NCI-H1694 (cell line): ENCODE measurements at regions not wholly inside any gene's neighbourhood (a gene's known extent, or its start where the extent isn't known, plus 50 kb on each side); places are given as distances from the start of the nearest gene placed in this dataset.
"Not testable (repeated sequence)": the region's sequence is repeated elsewhere in the genome, so short reads cannot be mapped to it uniquely, and the experiment has no call there.

ENCODE experiments used
- DNase-seq: peaks from one replicate; lab custom pipeline; 2025; lab: John Stamatoyannopoulos, UW

DNA sequence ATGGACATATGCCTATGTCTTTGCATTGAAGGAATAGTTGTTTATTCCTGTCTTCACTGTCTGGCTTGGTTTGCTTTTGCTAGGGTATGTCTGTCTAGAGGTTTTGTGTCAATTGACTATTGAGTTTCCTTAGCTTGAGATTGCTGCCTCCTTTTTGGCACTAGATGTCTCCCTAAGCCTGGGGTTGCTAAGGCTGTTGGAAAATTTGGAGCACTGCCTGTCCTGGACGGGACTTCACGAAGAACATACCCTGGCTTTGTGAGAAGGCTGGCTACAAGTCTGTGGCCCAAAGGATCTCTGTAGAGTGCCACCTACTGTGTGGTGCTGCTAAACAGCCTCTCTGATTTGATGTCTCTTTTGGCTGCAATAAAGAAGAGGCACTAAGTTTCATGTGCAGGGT, 183.8 kb upstream of the NUDT10 start:
- no peak for DNase-seq

DNA sequence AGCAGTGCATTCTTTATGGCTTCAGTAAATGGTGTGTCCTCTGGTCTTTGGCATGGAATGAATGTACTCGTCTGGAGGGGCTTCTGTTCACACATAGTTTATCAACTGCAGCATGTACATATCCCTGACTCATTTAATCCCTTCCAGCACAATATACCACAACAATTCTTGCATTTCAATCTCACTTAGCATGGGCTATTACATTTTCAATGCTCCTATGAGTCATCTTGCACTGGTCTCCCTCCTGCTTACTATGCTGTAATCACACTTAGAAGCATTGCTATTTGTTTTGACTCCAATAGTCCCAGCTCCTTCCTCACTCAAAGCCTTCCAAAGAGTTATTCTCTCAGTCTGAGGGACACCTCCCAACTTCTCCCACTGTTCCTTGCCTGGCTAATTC, 180.9 kb upstream of the NUDT10 start:
- DNase-seq: no peak

DNA sequence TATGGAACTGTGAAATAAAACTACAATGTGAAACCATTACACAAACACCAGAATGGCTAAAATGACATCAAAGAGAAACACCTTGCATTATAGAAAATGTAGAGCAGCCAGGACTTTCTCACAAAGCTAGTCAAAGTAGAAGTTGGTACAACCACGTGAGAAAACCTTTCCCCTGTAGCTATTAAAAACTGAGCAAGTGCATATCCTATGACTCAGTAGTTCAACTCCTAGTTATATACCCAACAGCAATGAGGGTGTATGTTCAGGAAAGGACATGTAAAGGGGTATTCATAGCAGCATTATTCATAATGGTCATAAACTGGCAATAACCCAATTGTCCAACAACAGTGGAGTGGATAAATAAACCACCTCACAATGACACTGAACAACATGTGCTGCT, 177.5 kb upstream of the NUDT10 start:
- no peak for DNase-seq

DNA sequence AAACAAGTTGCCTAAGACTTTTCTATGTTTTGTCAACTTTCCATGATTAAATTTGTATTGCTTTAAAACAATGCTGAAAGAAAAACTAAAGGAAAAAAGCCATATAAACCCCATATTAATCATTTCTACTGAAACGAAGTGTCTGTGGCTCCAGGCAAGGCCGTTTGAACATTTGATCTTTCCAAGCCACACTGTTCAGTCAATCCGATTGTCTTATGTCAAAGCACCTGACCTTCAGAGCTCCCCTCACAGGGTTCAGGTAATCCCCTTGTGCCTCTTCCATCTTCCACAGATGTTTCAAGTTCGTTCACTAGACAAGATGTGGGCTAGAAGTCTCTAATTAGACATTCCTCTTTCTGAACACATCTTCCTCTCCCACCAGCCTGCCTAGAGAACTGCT, 177.1 kb upstream of the NUDT10 start:
- no peak for DNase-seq

DNA sequence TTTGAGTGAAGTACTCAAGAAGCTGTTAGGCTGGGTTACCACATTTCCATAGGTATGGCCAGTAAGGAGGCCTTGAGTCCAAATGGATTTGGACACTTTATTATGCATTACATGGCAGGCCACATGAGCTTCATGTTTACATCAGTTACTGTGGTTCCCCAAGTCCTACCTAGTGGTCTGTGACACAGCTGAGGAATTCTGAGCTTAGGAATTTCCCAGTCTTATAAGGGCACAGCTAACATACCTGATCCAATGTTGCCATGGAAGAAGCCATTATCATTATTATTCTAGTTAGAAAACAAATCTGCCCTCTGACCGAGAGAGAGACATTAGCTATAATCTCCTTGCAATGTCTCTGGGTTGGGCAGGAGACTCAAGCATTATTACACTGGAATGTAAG, 174.4 kb upstream of the NUDT10 start:
- DNase-seq: no peak

DNA sequence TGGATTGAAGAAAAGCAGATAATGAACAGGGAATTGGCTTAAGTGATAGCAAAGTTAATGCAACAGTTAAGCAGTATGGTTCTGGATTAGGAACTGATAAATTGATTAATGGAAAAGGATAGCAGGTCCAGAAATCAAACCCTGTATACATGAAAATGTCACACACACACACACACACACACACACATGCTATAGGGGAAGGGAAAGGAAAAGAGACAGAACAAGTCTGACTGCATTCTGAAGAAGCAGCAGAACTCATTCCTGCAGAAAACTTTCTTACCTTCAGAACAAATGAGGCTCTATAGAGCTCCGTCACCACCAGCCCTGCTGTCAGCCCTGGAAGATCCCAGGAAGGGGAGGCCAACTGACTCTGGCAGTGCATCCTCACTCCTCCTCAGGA, 173.2 kb upstream of the NUDT10 start:
- not testable (repeated sequence) for DNase-seq

DNA sequence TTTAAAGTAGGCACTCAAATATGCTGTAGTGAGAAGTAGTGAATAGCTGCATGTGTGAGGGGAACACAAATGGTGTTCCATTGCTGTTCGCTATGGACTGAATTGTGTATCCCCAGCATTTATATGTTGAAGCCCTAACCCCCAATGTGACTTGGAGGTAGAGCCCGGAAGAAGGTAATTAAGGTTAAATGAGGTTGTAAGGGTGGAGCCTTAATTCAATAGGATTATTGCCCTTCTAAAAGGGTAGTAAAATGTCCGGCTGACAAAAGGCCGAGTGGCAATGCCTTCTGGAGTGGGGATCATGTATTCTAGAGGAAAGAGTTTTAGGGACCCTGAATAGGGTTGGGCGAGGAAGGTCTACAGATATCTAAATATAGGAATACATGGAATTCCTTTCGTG, 168.9 kb upstream of the NUDT10 start:
- no peak for DNase-seq

DNA sequence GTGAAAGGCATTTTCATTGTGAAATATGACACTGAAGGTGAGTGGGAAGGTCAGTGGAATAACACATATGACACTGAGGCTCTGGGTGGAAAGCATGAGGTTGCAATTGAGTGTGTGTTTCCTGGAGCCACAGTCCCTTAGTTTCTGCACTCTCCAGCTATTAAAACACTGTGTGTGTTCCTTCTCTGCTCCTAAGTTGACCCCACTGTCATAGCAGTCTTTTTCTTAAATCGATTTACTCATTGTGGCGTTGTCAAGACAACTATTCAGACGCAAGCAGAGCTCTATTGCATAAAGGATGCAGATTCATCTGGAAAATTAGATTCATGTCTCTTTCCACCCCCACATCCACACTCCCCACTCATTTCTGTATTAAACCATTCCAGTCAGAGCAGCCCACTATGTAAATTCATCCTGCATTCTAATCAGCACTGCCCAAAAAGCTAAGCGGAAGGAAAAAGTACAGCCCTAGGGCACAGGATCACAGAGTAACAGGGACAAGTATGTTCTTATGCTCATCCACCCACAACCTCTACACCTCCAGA, 154.2 kb upstream of the NUDT10 start:
- DNase-seq: not testable (repeated sequence)

DNA sequence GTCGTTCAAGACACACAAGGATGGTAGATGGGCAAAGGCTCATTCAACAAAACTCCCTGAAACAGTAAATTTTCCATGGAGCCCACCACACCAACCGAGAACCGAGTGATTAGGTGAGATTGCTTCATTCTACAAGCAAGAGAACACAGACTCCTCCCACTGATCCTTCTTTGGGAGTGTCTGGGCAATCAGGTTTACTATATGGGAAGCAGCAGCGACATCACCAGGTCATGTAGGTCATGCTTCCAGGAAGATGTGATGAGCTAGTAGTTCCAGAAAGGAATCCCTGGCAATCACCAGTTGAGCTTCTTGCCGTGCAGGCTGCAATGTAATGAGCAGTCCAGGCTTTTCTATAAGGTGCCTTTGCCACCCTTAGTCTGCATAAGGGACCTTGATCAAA, 152.8 kb upstream of the NUDT10 start:
- not testable (repeated sequence) for DNase-seq

DNA sequence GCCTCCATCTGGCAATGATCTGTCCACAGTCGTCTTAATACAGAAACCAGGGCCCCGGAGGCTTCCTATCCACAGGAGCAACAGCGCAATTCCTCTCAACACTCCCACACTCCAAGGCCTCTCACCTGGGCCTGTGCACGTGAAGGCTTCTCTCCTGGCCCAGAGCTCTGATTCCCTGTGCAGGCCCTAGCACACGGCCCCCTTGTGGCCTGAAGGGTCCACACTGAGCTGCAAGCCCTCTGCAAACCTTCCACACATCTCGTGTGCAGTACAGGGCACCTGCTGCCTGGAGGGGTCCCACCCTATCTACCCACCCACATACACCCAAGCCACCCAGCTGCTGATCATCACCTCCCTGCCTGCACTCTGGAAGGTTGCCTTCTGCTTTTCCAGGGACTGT, 150.1 kb upstream of the NUDT10 start:
- DNase-seq: no peak

DNA sequence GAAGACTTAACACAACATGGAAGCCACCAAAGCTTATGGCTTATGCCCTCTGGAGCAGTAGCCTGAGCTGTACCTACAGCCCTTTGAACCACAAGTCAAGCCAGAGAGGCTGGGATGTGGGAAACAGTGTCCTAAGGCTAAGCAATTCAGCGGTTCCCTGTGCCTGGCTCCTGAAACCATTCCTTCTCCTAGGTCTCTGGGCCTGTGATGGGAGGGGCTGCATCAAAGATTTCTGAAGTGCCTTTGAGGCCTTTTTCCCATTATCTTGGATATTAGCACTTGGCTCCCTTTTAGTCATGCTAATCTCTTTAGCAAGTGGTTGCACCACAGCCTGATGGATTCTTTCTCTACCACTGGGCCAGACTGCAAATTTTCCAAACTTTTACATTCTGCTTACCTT, 140.5 kb upstream of the NUDT10 start:
- no peak for DNase-seq

DNA sequence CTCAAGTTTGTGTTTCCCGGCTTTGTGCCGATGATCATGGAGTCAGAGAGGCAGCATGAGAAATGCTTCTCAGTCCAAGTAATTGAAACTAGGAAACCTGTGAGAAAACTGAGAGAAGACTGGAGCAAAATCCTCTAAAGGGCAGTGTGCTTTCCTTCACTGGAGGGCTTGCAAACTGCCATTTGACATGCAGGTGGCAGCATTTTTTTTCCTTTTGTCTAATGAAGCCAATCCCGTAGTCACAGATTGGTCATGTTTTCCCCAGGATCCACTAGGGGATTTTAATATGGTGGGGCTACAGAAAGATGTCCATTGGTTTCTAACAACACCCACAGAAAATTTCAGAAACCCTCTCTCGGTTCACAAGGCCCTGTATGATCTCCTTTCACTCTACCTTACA, 117.4 kb upstream of the NUDT10 start:
- DNase-seq: no peak

DNA sequence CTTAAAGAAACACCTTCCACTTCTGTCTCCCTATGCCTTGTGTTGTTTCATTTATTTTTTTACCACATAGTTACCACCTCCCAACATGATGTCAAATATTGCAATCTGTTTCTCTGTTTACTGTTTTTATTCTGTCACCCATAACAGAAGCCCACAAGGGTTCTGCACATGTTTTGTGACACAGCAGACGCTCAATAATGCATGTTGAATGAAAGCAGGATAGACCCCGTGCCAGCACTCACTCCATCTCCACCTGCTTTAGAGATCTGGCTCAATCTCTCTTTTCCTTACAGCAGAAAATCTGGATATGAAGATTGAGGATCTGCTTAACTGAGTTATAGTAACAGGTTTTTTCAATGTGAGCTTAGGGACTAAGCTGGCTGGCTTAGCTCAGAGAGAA, 116.8 kb upstream of the NUDT10 start:
- no peak for DNase-seq

DNA sequence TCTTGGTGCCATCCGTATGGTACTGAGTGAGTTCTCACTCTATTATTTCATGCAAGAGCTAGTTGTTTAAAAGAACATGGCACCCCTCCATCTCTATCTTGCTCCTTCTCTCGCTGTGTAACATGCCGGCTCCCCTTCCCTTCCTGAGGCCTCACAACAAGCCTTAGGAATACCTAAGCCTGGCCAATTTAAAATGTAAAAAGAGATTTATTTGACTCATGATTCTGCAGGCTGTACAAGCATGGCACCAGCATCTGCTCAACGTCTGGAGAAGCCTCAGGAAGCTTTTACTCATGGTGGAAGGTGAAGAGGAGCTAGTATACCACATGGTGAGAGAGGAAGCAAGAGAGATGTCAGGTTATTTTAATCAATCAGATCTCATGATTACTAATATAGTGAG, 90.4 kb upstream of the NUDT10 start:
- no peak for DNase-seq

DNA sequence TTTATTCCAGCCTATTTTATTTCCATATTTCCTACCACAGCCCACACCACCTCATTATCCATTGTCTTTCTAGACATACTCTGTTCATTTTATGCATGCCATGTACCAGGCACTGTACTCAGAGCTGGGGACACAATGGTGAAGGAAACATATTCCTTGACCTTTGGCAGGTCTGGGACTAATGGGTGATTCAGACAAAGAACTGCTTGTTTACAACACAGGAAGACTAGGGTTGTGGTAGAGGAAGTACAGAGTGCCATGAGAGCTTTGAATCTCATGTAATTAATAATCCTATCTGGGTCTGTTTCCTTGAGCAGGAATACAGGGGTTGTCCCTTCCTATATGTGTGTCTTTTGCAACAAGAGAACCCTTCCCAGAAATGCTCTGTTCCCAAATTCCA, 75.1 kb upstream of the NUDT10 start:
- no peak for DNase-seq

DNA sequence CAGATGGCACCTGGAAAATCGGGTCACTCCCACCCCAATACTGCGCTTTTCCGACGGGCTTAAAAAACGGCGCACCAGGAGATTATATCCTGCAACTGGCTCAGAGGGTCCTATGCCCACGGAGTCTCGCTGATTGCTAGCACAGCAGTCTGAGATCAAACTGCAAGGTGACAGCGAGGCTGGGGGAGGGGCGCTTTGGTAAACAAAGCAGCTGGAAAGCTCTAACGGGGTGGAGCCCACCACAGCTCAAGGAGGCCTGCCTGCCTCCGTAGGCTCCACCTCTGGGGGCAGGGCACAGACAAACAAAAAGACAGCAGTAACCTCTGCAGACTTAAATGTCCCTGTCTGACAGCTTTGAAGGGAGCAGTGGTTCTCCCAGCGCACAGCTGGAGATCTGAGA, 70.4 kb upstream of the NUDT10 start:
- not testable (repeated sequence) for DNase-seq

DNA sequence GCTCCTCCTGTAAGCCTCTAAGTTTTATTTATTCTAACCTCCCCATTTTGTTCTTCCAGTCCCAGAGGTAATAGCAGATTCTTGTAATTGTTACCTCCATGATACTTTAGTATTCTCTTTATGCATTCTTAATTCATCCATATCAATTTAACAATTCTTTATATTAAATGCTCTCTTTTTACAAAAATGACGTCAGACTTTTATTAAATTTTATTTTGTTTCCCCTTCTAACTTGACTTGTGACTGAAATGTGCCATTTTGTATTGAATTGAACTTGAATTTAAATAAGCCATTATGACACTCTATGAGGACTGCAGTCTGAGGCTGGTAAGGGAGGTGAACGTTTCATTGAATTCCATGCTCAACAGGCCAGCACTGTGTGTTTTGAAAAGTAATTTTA, 60.0 kb upstream of the NUDT10 start:
- no peak for DNase-seq

DNA sequence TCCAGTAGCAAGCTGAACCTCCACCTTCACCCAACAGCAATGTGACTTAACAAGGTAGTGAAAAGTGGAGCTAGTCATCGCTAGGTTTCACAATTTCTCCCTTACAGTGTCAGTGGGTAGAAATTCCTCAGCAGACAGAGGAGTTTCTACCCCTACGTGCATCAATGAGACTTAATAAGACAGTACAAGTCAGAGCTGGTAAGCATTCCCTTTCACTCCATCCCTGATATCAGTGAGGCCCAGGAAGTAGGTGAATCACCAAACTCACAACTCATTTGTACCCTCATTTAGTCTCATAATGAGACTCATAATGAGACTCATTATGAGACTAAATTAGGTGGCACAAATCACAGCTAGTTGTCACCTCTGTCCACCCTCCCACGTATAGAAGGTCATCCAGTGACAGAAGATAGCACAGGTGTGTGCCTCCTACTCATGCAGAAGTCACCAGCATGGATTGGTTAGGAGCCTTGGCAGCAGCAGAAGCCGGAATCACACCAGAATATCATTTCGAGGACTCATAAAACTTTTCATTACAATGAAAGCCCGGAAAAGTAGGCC, 50.8 kb upstream of the NUDT10 start:
- DNase-seq: no peak
